Posterior vena cava (tissue), 2 donors: ENCODE measurements at regions not wholly inside any gene's neighbourhood (a gene's known extent, or its start where the extent isn't known, plus 50 kb on each side); places are given as distances from the start of the nearest gene placed in this dataset.

Experiments used
- DNase-seq: peaks from one replicate; pipeline ENCODE4 v3.0.0-alpha.2; 2020; ENCODE audit warnings: low spot score
- intact Hi-C, 2 donors: fragments of 100-400 bp; cut with DNase I; formaldehyde crosslinking; loops; one replicate each; pipeline versions ENCODE4 v1.14.1 to v1.14.2; 2022 to 2023
- donor health status: DM: yes; HTN: yes; CAD: no.
- donor health status: DM: yes; HTN: yes; CAD: no.

DNA sequence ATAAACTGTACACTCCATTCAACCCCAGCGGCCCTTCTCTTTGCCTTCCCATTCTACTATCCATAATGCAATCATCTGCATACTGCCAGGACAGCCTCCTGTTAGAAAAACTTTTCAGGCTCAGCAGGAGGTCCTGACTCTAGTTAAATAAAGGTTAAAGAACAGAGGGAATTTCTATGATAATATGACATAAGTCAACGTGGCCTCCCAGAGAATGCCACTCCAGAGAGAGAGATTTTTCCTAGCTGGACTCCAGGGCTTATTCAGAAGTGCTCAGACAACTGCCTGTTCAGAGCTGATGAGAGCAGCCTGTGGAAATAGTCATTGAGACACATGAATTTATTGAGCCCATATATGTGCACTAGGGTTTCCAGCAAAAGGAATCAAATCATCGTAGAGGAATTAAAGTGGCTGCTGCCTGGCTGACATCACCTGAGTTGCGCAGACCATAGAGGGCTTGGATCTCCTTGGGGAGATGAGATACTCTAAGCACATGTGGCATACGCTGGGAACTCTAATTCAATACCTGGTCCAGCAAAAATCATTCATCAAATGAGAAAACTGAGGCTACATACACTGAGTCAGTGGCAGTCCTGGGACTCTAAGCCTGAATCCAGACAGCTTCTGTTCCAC lies 736.2 kb downstream of the PTPRU start:
- intact Hi-C loops = no loop called here

DNA sequence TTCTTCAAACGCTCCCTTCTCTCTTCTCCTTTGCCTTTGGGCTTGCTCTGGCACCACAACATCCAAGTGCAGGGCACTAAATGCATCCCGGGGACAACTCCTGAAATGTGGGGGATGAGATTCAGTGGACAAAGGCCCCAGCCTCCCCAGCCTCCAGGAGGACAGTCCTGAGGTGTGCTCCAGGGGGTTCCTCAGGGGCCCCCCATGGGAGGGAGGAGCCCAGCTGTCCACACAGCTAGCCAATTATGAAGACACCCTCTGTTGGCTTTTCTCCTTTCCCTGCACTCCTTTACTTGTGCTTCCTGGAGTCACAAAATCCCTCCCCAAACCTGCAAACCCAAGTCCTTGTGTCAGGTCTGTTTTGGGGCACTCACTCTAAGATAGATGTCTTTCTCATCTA lies 735.4 kb downstream of the PTPRU start:
- intact Hi-C loops = no loop called here
- DNase-seq = no peak

More for the DNA sequence above, 736.2 kb downstream of the PTPRU start:
- no peak for DNase-seq

DNA sequence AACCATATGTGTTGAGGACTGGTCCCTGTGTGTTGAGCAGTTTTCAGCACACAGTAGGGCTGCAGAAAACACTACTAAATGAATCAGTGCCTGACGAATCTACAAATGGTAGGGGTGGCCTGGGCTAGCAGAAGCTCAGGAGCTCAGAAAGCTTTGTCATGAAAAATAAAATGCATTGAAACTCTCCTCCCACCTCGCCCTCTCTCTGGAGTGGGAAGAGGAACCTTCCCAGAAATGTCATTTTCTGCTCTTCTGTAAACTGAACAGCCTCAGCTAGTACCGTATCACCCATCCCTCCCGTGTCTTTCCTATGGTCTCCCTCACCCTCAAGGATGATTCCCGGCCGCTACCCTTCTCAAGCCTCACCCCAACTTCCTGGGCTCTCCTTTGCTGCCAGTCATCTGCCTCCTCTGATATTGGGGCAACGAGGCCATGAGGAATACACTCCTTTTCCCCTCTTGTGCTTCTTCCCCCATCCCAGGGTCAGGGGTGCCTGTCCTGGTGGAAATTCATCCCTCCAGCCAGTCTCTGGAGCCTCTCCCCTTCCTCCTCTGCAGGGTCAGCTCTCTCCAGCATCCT lies 734.5 kb downstream of the PTPRU start:
- intact Hi-C loops = no loop called here
- DNase-seq = no peak

DNA sequence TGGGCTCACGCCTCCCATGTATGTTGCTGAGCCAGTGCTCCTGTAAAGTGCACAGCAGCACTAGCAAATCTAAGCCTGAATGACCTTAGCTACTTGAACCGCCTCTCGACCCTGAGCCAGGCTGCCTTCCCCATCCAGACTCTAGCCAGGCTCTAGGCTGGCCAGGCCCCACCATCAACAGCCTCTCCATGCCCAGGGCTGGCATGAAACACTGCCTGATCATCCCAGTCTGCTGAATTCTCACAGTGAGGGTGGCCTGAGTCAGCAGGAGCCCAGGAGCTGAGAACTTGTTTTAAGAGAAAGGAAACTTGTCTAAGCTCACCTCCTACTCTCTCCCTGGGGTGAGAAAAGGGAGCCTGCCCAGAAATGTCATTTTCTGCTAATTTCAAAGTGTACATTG lies 733.3 kb downstream of the PTPRU start:
- intact Hi-C loops = no loop called here
- DNase-seq = no peak

DNA sequence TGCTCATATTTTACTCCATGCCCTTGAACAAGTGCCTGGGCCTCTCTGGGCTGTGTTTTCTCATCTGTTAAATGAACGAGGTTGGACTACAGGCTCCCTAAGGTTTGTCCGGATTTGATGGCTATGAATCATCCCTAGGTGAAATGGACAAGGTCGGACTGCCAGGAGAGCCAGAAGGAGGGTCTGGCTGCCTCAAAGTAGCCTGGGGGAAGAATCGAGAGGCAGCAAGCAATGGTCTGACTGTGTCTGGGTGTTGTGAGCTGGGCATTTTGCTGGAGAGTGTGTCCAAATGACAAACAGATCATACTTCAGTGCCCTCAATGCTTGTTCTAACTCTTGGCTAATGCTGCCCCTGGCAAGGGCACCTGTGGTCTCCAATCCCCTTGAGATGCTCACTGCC lies 730.9 kb downstream of the PTPRU start:
- intact Hi-C loops = no loop called here
- DNase-seq = no peak

DNA sequence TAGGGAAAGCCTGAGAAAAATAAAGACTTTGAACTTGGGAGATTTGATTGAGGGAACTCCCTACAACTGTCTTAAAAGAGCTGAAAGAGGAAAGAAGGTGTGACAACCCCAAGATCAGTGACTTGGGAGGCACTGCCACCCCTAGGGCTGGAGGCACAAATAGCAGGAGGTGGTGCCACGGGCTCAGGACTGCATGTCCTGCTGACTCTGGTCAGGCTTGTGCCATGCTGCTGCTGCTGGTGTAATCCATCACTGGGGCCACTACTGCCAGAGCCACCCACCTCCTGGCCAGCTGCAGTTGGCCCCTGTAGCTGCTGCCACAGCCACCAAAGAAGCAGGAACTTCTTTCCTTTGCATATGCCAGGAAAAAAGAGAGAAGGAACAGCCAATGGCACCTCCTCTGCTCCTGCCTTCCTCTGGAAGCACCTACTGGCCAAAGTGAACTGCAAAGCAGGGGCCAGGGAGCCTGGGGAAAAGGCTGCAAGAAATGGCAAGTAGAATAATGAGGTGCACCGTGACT lies 730.3 kb downstream of the PTPRU start:
- DNase-seq = no peak
- intact Hi-C loops = no loop called here

DNA sequence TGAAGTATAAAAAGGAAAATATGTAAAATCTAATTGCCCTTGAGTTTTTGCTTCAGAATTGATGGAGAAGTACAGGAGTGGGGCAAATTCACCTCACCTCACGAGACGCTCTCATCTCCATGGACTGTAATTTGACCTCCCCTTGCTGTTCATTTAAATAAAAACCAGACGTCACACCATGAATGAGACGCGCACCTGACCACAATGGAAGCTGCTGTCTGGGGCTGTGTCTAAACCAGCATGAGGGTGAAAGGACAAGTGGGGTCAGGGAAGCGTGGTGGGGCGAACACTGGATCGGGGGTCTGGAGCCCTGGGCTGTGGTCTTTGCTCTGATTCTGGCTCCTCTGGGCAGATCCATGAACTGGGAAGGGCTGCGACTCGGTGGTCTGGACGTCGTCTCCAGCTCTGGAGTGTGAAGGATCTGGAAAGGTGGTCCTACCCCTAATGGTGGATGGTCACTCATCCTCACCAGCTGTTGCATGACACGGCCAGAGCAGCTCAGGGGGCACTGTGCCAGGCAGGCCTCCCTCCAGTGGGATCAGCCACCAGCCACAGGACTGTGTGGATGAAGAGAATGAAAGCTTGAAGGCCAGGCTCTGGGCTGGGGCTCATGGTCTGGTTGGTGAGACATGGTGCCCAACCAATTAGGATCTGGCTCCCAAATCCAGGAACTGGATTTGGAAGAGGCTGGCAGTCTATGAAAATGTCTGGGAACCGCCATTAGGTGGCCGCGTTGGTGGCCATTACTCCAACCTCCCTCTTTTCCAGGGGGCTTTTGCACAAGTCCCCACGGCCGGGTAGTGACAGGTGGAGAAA lies 728.6 kb downstream of the PTPRU start:
- DNase-seq = no peak
- intact Hi-C loops = no loop called here

DNA sequence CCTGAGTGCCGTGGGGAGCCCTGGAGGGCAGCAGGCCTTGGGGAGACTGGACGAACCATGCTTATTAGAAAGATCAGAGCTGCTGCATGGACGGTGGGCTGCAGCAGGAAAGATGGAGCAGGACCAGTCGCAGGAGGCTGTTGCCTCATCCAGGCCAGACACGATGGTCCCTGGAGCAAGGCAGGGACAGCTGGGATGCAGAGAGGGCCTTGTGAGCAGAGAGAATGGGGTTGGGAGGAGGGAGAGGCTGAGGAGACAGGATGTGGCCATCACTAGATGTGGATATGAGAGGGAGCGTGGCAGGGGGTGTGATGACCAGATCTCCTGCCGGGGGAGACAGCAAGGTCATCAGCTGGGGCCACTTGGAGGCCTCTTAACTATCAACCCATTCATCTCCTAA lies 727.6 kb downstream of the PTPRU start:
- intact Hi-C loops = no loop called here
- no peak for DNase-seq

DNA sequence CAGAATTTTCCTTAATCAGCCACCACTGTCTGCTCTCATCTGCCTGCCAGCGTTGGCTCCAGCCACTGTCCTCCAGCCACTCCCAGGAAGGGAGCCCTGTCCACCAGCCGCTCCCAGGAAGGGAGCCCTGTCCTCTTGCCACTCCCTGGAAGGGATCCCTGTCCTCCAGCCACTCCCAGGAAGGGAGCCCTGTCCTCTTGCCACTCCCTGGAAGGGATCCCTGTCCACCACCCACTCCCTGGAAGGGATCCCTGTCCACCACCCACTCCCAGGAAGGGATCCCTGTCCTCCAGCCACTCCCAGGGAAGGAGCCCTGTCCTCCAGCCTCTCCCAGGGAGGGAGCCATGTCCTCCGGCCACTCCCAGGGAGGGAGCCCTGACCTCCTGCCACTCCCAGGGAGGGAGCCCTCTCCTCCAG lies 726.5 kb downstream of the PTPRU start:
- intact Hi-C loops = no loop called here
- no peak for DNase-seq

DNA sequence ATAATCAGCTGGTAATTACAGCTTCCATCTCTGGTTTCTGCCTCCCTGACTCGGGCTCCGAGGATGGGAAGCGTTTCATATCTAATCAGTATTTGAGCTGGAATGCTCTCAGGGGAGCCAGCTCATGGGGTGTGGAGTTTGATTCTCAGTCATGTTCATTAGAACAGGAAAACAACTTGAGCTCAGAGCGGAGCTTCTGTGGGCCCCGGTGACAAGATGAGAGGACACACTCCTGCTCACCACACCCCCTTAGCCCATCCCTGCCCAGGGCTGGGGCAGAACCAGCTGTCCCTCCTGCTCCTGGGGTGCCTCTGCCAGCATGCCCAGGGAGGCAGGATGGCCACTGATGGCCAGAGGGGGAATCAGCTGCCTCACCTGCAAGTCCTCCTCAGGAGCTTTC lies 726.0 kb downstream of the PTPRU start:
- intact Hi-C loops = no loop called here
- no peak for DNase-seq

DNA sequence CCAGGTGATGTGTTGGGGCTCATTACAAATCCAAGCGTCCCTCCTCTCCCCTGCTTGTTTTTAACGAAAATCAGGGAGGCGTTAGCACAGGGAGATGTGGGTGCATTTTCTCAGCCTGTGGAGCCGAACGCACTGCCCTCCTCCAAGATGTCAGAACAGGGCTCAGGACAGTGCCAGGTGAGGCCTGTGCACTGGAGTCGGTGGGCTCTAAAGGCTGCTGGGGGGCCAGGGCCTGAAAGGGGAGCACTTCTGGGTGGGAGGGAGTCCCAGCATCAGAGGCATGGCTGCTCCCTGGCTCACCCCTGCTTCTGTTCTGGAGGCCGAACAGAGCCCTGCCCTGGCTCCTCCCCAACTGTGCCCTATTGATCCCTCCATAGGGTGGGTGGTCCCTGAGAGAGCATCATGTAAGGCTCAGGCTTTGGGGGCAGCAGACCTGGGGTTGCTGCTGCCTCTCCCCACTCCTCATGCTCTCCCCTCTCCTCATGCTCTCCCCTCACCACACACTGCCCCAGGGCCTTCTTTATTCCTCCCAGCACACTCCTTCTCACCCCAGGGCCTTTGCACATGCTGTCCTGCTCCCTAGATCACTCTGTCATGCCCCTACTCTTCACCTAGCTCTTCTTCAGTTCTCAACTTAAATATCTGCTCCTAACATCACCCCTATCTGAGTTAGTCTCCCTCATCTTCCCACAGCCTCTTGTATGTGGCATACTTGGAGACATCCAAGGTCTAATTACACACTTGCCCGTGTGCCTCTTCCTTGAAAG lies 725.2 kb downstream of the PTPRU start:
- intact Hi-C loops = no loop called here

DNA sequence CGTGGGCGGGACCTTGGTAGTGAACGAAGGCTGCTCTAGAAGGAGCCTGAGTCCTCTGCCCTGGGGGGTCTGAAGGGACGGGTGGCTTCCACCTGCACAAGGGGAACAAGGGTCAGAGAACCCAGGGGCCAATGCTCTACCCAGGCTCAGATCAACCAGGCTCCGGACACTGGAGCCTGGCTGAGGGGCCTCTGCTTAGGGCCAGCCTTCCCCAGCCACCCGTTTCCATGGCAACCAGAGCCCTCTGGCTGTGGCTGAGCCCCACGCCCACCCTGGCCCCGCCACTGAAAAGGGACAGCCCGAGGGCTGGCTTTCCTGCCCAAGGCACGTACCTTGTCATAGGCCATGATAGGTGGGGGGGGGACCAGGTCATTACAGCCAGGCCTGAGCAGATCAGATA lies 724.6 kb downstream of the PTPRU start:
- no peak for DNase-seq
- intact Hi-C loops = no loop called here

More for the DNA sequence above, 725.2 kb downstream of the PTPRU start:
- DNase-seq = no peak

DNA sequence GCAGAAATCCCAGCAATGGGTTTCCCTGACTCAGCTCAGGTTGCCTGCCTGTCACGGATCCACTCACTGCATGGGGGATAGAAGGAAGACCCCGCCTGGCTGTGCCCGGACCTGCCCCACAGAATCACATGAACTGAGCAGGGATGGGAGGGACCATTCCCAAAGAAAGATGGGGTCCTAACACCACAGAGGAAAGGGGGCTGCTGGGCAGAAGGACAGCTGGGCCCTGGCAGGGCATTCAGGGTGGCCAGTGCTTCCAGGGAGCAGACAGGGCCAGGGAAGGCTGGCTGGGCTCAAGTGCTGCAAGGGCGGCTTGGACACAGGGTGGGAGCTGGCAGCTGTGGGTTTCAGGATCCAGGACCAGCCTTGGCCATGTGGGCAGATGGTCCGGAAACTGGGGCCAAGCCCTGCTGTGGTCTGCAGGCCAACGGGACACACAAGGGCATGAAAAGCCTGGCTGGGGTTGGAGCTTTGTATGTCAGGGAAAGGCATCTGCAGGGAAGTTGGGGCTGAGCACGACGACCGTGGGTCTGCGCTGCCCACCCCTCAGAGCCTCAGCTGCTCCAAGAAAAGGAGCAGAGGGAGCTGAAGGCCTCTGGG lies 723.9 kb downstream of the PTPRU start:
- DNase-seq = no peak
- intact Hi-C loops = no loop called here

DNA sequence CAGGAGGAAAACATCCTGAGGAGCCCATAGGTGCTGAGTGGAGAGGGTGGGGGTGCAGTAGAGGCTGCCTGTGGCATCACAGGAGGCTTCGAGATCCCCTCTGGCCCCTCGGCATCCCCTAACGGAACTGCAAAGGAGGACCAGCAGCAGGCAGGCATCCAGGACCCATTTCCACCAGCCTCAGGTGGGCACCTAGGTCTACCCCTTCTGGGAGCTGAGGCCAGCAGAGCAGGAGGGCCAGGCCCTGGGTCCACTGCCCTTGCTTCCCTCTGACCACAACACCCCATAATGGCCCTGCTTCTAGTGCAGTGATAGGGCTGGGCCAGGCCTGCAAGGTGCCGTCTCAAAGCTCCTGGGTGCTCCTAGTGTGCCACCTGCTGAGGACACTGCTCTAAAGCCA lies 723.0 kb downstream of the PTPRU start:
- no peak for DNase-seq
- intact Hi-C loops = no loop called here

DNA sequence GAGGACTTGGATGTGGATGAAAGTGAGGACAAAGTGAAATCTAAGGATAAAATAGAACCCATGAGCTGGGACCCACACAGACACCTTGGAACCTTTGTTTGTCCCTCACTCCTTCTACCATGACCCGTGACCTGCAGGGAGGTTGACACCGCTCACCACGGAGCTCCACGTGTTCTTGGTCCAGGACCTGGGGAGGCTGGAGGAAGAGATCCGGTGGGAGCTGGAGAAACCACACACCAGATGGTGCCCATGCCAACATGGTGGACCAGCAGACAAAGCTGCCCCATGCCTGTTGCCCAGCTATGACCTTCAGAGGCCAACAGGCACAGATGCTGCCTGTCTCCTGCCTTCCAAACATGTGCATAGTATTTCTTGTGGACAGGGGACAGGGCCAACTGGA lies 721.9 kb downstream of the PTPRU start:
- intact Hi-C loops = no loop called here
- DNase-seq = no peak

DNA sequence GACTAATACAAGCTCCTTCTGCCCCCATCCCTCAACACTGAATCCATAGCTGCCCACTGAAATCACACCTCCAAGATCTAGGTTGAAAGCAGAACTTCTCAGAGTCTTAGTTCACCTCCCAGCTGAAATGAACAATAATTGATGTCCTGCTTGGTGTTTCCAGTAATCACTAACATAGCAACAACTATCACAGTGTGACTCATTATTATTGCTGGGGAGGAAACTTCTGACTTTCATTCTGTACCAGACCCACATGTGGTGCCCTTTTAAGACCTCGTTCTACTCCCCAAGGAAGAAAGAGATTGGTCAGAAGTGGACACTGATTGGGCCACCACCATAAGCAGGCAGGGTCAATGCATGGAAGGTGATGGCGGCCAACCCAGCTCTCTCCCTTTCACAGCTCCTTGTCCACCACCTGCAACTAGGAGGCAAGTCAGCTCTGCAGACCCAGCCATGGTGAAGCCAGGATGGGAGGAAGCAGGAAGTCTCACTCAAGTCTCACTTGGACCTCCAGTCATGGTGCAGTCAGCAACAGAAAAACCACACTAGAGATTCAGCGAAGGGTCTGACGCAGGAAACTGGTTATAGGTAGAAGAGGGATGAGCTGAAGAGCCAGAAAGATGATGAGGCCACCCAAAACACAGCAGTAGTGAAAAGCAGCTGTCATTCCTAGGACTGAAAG lies 720.2 kb downstream of the PTPRU start:
- no peak for DNase-seq
- intact Hi-C loops = no loop called here

DNA sequence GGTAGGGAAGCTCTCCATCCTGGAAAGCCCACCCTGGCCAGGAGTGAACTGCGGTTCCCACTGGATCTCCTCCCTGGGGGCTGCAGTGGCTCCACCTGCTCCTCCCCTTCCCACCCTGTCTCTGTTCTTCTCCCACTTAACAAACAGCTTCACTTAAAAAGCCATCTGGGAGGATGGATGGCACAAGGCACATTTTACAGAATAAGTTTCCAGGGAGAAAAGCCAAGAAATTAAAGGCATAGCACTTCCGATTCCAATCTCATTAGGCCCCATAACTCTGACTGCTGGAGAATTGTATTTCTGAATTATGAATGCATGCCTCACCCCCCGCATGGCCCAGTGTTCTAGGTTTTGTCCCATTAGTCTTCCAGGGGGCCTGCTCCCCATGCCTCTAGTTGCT lies 718.3 kb downstream of the PTPRU start:
- DNase-seq = no peak
- intact Hi-C loops = no loop called here

DNA sequence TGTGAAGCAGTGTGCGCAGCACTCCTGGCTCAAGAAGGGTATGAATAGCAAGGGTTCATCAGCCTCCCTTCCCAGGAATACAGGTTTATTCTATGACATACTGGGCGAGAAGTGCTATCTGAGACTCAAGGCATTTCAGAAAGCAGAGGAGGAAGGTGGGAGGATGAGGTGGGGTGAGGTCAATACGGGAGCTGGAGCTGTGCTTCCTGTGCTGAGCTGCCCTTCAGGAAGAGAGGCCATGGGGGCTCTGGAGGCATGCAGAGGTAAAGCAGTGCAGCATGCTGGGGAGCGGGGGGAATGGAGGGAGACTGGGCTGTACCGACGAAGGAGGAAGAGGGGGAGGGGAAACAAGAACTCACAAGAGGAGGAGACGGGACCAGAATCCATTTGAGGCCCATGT lies 717.6 kb downstream of the PTPRU start:
- intact Hi-C loops = no loop called here
- DNase-seq = no peak

DNA sequence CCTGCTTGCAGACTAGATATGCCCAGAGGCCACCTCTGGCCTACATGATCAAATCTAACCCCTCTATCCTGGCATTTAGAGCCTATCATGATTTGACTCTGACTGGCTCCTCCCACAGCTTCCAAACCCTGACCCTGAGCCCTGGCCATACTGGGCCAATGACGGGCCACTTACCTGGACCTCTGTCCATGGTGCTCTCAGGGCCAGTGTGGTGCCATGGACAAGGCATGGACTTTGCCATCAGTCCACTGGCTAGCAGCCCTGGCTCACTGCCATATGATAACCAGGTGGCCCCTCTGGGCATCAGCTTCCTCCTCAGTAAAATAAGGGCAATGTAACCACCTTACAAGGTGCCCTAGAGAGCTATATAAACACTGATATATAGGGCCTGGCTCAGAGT lies 713.4 kb downstream of the PTPRU start:
- intact Hi-C loops = no loop called here

More for the DNA sequence above, 713.4 kb downstream of the PTPRU start:
- no peak for DNase-seq
